Smooth muscle cell (in vitro differentiated cells): ENCODE measurements at regions not wholly inside any gene's neighbourhood (a gene's known extent, or its start where the extent isn't known, plus 50 kb on each side); places are given as distances from the start of the nearest gene placed in this dataset.

Experiments used
- DNase-seq: peaks from one replicate; lab custom pipeline; 2025; ENCODE audit not compliant: unreplicated experiment; lab: John Stamatoyannopoulos, UW
- H2AFZ ChIP-seq: fragments of 200-600 bp; sonication (generic); 2 replicates; pipeline ENCODE4 v1.6.0; 2016; ENCODE audit warnings: antibody characterized with exemption, low read depth, mild to moderate bottlenecking
- H3F3A ChIP-seq: fragments of 200-600 bp; sonication (generic); 2 replicates; pipeline ENCODE4 v1.6.0; 2017; ENCODE audit warnings: antibody characterized with exemption, low read depth
- H3K27ac ChIP-seq: fragments of 200-600 bp; sonication (generic); 2 replicates; pipeline ENCODE4 v1.5.1; 2016; ENCODE audit warnings: low read depth, mild to moderate bottlenecking
- H3K27me3 ChIP-seq: fragments of 200-600 bp; sonication (generic); 2 replicates; pipeline ENCODE4 v1.6.1; 2016; ENCODE audit warnings: low read depth, mild to moderate bottlenecking
- H3K36me3 ChIP-seq: fragments of 200-600 bp; sonication (generic); 2 replicates; pipeline ENCODE4 v1.5.1; 2016; ENCODE audit warnings: low read depth
- H3K4me1 ChIP-seq: fragments of 200-600 bp; sonication (generic); 2 replicates; pipeline ENCODE4 v1.5.1; 2016; ENCODE audit warnings: low read depth
- H3K4me2 ChIP-seq: fragments of 200-600 bp; sonication (generic); 2 replicates; pipeline ENCODE4 v1.6.0; 2016; ENCODE audit warnings: mild to moderate bottlenecking
- H3K4me3 ChIP-seq: fragments of 200-600 bp; sonication (generic); 2 replicates; pipeline ENCODE4 v1.5.1; 2016; ENCODE audit warnings: mild to moderate bottlenecking
- H3K79me2 ChIP-seq: fragments of 200-600 bp; sonication (generic); 2 replicates; pipeline ENCODE4 v1.6.0; 2016; ENCODE audit warnings: low read depth, mild to moderate bottlenecking
- H3K9ac ChIP-seq: fragments of 200-600 bp; sonication (generic); 2 replicates; pipeline ENCODE4 v1.6.0; 2016; ENCODE audit warnings: low read depth
- H3K9me3 ChIP-seq: fragments of 200-600 bp; sonication (generic); replicated peaks from 2 replicates; pipeline ENCODE4 v1.5.1; 2016; ENCODE audit warnings: low read depth
- H4K20me1 ChIP-seq: fragments of 200-600 bp; sonication (generic); 2 replicates; pipeline ENCODE4 v1.6.0; 2016; ENCODE audit warnings: low read depth
- CTCF ChIP-seq: fragments of 200-600 bp; sonication (generic); IDR thresholded peaks from 2 replicates; pipeline ENCODE4 v1.5.1; 2017; ENCODE audit warnings: borderline replicate concordance, mild to moderate bottlenecking, antibody characterized with exemption; ENCODE audit not compliant: insufficient read depth, poor library complexity, severe bottlenecking
- whole genome bisulfite sequencing: methylation state at CpG from one replicate; pipeline ENCODE4 v1.1.7; 2016; ENCODE audit warnings: low lambda C conversion rate; 5-methylcytosine and 5-hydroxymethylcytosine counted together

GRCh38 chr1:187909382-187909781 lies 1080.6 kb downstream of the PLA2G4A start:
- H3K4me3 ChIP-seq: no peak overlapping the region
- H3K27me3 ChIP-seq: no peaks in the 10 kb centered on the region
- no peaks in the 10 kb centered on the region for H3K79me2 ChIP-seq
- no peaks in the 10 kb centered on the region for H3F3A ChIP-seq
- no peak for TF ChIP-seq CTCF
- no peak overlapping the region for H3K27ac ChIP-seq
- no peaks in the 10 kb centered on the region for H3K9me3 ChIP-seq
- no peak for DNase-seq
- no peaks in the 10 kb centered on the region for H3K4me1 ChIP-seq
- no peak overlapping the region for H2AFZ ChIP-seq
- no peaks in the 10 kb centered on the region for H3K36me3 ChIP-seq
- no peaks in the 10 kb centered on the region for H4K20me1 ChIP-seq
- WGBS: 90% methylated on average over 3 of the region's 3 CpGs
- H3K9ac ChIP-seq: no peak overlapping the region
- no peak overlapping the region for H3K4me2 ChIP-seq

- Histone ChIP-seq H3F3A (no peaks in the 10 kb centered on the region), H3K79me2 (no peaks in the 10 kb centered on the region), H2AFZ (no peak overlapping the region), H3K36me3 (no peaks in the 10 kb centered on the region), H3K9ac (no peak overlapping the region), H3K9me3 (no peaks in the 10 kb centered on the region), H3K4me2 (no peak overlapping the region), H3K4me3 (no peak overlapping the region), H3K27ac (no peak overlapping the region), H3K4me1 (peaks cover 3% of the 10 kb centered on the region), H4K20me1 (no peaks in the 10 kb centered on the region), H3K27me3 (no peaks in the 10 kb centered on the region)
- no peak for TF ChIP-seq CTCF
- DNase-seq: no peak
Observed at GRCh38 chr1:187911820-187912219, 1083.1 kb downstream of the PLA2G4A start.

GRCh38 chr1:187920976-187921375 lies 1092.2 kb downstream of the PLA2G4A start:
- Histone ChIP-seq H3K9me3 (no peaks in the 10 kb centered on the region), H4K20me1 (no peaks in the 10 kb centered on the region), H3K4me1 (no peaks in the 10 kb centered on the region), H2AFZ (no peak overlapping the region), H3K4me2 (no peak overlapping the region), H3K9ac (no peak overlapping the region), H3K4me3 (no peak overlapping the region), H3K27ac (no peak overlapping the region), H3F3A (no peaks in the 10 kb centered on the region), H3K27me3 (no peaks in the 10 kb centered on the region), H3K79me2 (no peaks in the 10 kb centered on the region), H3K36me3 (no peaks in the 10 kb centered on the region)
- TF ChIP-seq CTCF: no peak
- no peak for DNase-seq
- WGBS: 100% methylated on average over 1 of the region's 1 CpG

GRCh38 chr1:187921426-187921825 lies 1092.7 kb downstream of the PLA2G4A start:
- no peak overlapping the region for H3K4me3 ChIP-seq
- no peak overlapping the region for H3K27ac ChIP-seq
- no peaks in the 10 kb centered on the region for H3K79me2 ChIP-seq
- no peaks in the 10 kb centered on the region for H3F3A ChIP-seq
- no peak overlapping the region for H3K9ac ChIP-seq
- no peak overlapping the region for H3K4me2 ChIP-seq
- no peaks in the 10 kb centered on the region for H3K36me3 ChIP-seq
- no peaks in the 10 kb centered on the region for H3K9me3 ChIP-seq
- WGBS: 94% methylated on average over 1 of the region's 1 CpG
- H3K4me1 ChIP-seq: no peaks in the 10 kb centered on the region
- no peak for TF ChIP-seq CTCF
- no peaks in the 10 kb centered on the region for H3K27me3 ChIP-seq
- no peak for DNase-seq
- H2AFZ ChIP-seq: no peak overlapping the region
- H4K20me1 ChIP-seq: no peaks in the 10 kb centered on the region
